Neuronal stem cell (in vitro differentiated cells): ENCODE measurements at regions not wholly inside any gene's neighbourhood (a gene's known extent, or its start where the extent isn't known, plus 50 kb on each side); places are given as distances from the start of the nearest gene placed in this dataset.

Experiments
- DNase-seq: peaks from one replicate; pipeline ENCODE4 v3.0.0-alpha.2; 2013; ENCODE audit warnings: low spot score
- H2AFZ ChIP-seq: one replicate; pipeline ENCODE4 v1.6.1; 2013; ENCODE audit warnings: mild to moderate bottlenecking, low read length, inconsistent platforms
- H2AK5ac ChIP-seq: 2 replicates; pipeline ENCODE4 v1.6.1; 2013; ENCODE audit warnings: low read depth, mild to moderate bottlenecking, inconsistent platforms, low read length, moderate library complexity, mixed read lengths
- H2BK120ac ChIP-seq: 2 replicates; pipeline ENCODE4 v1.6.1; 2013; ENCODE audit warnings: low read depth, mild to moderate bottlenecking, inconsistent platforms, low read length, moderate library complexity, mixed read lengths
- H2BK12ac ChIP-seq: one replicate; pipeline ENCODE4 v1.6.1; 2013; ENCODE audit warnings: low read length, inconsistent platforms
- H2BK15ac ChIP-seq: 2 replicates; pipeline ENCODE4 v1.6.1; 2013; ENCODE audit warnings: mild to moderate bottlenecking, low read length, inconsistent platforms, mixed read lengths
- H2BK5ac ChIP-seq: one replicate; pipeline ENCODE4 v1.6.1; 2013; ENCODE audit warnings: inconsistent platforms, mild to moderate bottlenecking, low read length, moderate library complexity
- H3K14ac ChIP-seq: one replicate; pipeline ENCODE4 v1.6.1; 2013; ENCODE audit warnings: low read length, inconsistent platforms
- H3K18ac ChIP-seq: 2 replicates; pipeline ENCODE4 v1.6.1; 2013; ENCODE audit warnings: low read length, inconsistent platforms
- H3K23ac ChIP-seq: 2 replicates; pipeline ENCODE4 v1.6.1; 2013; ENCODE audit warnings: low read depth, mild to moderate bottlenecking, mixed read lengths, low read length, inconsistent platforms; ENCODE audit not compliant: poor library complexity
- H3K27ac ChIP-seq: replicated peaks from 3 replicates; pipeline ENCODE4 v1.5.1; 2013; ENCODE audit warnings: low read length, inconsistent platforms
- H3K27me3 ChIP-seq, 3 experiments: 2 replicates each; pipeline ENCODE4 v1.6.1; 2013; ENCODE audit warnings: low read length in 3 of 3, mild to moderate bottlenecking in 2 of 3, inconsistent platforms in 1 of 3, low read depth in 1 of 3, mixed read lengths in 1 of 3, moderate library complexity in 1 of 3; ENCODE audit not compliant: control insufficient read depth in 3 of 3, insufficient read depth in 3 of 3
- H3K36me3 ChIP-seq, 2 donors: replicated peaks in 1 of 2; 2 replicates each; pipeline ENCODE4 v1.6.1; 2013; ENCODE audit warnings: low read length in 2 of 2; ENCODE audit not compliant: control insufficient read depth in 2 of 2, insufficient read depth in 2 of 2
- H3K4ac ChIP-seq: 2 replicates; pipeline ENCODE4 v1.6.1; 2013; ENCODE audit warnings: inconsistent platforms, mild to moderate bottlenecking, low read length, moderate library complexity
- H3K4me1 ChIP-seq, 2 donors: 1 replicate in 1 of 2; 2 replicates in 1 of 2; pipeline ENCODE4 v1.6.1; 2013; ENCODE audit warnings: low read length in 2 of 2, low read depth in 1 of 2; ENCODE audit not compliant: control insufficient read depth in 2 of 2, insufficient read depth in 1 of 2
- H3K4me2 ChIP-seq: one replicate; pipeline ENCODE4 v1.6.1; 2013; ENCODE audit warnings: mild to moderate bottlenecking, low read length, inconsistent platforms; ENCODE audit not compliant: insufficient read depth, poor library complexity, severe bottlenecking
- H3K4me3 ChIP-seq, 2 donors: 2 replicates each; pipeline ENCODE4 v1.5.1; 2013; ENCODE audit warnings: low read length in 2 of 2, mild to moderate bottlenecking in 2 of 2, inconsistent platforms in 1 of 2, moderate library complexity in 1 of 2
- H3K79me1 ChIP-seq: one replicate; pipeline ENCODE4 v1.6.1; 2013; ENCODE audit warnings: low read depth, mild to moderate bottlenecking, inconsistent platforms, low read length, moderate library complexity
- H3K9ac ChIP-seq: one replicate; pipeline ENCODE4 v1.6.1; 2013; ENCODE audit warnings: mild to moderate bottlenecking, low read depth, low read length, inconsistent platforms; ENCODE audit not compliant: poor library complexity
- H3K9me3 ChIP-seq, 2 donors: replicated peaks in 1 of 2; 2 replicates each; pipeline versions ENCODE3 to v1.6.1; 2013; ENCODE audit warnings: low read length in 2 of 2, mild to moderate bottlenecking in 2 of 2, inconsistent platforms in 1 of 2, low read depth in 1 of 2, mixed read lengths in 1 of 2, moderate library complexity in 1 of 2; ENCODE audit not compliant: control insufficient read depth in 2 of 2, insufficient read depth in 1 of 2
- H4K8ac ChIP-seq: one replicate; pipeline ENCODE4 v1.6.1; 2013; ENCODE audit warnings: low read depth, mild to moderate bottlenecking, inconsistent platforms, low read length, moderate library complexity
- H4K91ac ChIP-seq: one replicate; pipeline ENCODE4 v1.6.1; 2013; ENCODE audit warnings: low read length, low read depth, mild to moderate bottlenecking, inconsistent platforms; ENCODE audit not compliant: poor library complexity
- WGBS, 2 donors: extraction: QIAGEN DNeasy Blood & Tissue Kit; methylation state at CpG; one replicate each; pipeline ENCODE4 v1.1.7; 2013; ENCODE audit warnings: missing lambda C conversion rate in 2 of 2, mixed read lengths in 1 of 2; ENCODE audit not compliant: insufficient read length in 2 of 2, insufficient replicate concordance in 1 of 2; ENCODE audit errors: extremely low coverage in 2 of 2; 5-methylcytosine and 5-hydroxymethylcytosine counted together

DNA sequence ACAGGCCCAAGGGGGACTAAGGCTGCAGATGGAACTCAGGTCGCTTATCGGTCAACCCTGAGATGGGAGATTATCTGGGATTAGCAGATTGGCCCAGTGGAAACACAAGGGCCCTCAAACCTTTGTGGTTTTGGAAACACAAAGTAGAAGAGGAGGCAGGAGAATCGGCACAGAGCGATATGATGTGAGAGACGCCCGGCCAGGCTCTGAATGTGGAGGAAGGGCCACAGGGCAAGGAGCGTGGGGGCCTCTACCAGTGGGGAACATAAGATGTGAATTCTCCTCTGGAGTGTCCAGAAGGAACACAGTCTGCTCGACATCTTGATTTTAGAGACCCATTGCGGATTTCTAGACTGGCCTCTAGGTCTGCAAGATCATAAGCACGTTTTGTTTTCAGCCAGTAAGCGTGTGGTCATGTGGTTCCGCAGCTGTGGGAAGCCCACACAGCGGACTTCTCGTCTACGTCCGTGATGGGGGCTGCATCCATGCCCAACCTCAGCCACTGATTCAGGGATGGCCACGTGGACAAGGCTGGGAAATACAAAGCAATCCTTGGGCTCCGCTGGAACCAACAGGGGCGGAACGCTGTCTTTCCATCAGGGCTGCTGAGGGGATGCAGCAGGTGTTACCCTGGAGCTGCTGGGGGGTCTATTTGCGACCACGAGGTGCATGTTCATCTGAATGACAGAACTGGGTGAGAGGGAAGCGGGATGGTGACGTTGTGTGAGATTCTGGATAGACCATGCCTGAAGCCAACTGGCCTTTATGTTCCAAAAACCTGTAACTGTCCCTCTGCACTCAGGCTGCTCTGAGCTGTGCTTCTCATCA, 127.6 kb upstream of the PMEPA1 start:
- no peak for DNase-seq
- H3K9me3 ChIP-seq = no peaks in the 10 kb centered on the region
- no CpG with 5 or more reads among the region's 24 CpGs for WGBS, 2 donors

DNA sequence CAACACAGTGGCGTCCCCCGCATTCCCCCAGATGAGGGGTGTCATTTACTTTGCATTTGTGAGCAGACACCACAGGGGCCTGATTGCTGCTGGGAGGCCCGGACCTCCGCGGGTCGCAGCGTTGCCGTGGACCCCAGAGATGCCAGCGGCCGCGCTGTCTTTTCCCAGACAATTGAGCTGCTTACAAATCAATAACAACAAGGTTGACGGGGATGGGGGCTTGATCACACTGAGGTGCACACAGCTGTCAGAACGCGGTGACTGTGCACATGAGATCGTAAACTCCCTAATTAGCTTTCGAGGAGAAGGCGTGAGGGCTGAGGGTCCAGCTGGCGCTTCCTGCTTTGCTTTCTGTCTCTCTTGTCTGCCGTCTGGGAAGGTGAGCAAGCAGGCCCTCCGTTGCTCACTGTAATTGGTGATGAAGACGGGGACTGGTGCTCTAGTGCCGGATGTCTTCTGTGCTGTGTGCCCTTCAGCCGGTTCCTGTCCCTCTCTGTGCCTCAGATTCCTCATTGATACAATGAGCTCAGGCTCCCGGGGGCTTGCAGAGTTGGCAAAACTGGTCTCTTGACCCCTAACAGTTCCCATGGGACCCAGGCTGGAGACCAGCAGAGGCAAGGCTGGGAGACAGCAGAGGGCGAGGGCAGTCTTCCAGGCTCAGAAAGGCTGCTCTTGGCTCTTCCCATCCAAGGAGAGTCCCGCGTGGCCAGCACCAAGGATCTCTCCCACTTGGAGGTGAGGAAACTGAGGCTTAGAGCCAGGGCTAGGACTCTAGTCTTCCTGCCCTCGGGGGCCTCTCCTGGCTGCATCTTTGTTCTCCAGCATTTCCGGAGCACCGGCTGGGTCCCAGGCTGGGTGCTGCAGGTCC, 126.0 kb upstream of the PMEPA1 start:
- H3K27ac ChIP-seq = no peak overlapping the region
- no peak overlapping the region for H2BK12ac ChIP-seq
- H2AK5ac ChIP-seq = peak overlapping the region; percentile 83
- no peaks in the 10 kb centered on the region for H3K79me1 ChIP-seq
- H3K27me3 ChIP-seq = peaks cover 0 to 23% (median 0%) of the 10 kb centered on the region in 3 experiments
- H3K23ac ChIP-seq = no peak overlapping the region
- no peaks in the 10 kb centered on the region for H3K4me1 ChIP-seq
- H3K9me3 ChIP-seq = no peaks in the 10 kb centered on the region
- no peak overlapping the region for H3K14ac ChIP-seq
- no peak overlapping the region for H2BK120ac ChIP-seq
- H3K9ac ChIP-seq = no peak overlapping the region
- WGBS, 2 donors = no CpG with 5 or more reads among the region's 30 CpGs
- no peak overlapping the region for H4K8ac ChIP-seq
- H3K4me2 ChIP-seq = no peak overlapping the region
- DNase-seq = no peak
- H3K4me3 ChIP-seq = no peak overlapping the region
- H2BK5ac ChIP-seq = no peak overlapping the region
- no peaks in the 10 kb centered on the region for H3K36me3 ChIP-seq
- H3K18ac ChIP-seq = peak overlapping the region; percentile 61
- no peak overlapping the region for H4K91ac ChIP-seq
- no peak overlapping the region for H2BK15ac ChIP-seq
- no peak overlapping the region for H3K4ac ChIP-seq
- H2AFZ ChIP-seq = no peak overlapping the region

More for the DNA sequence above, 127.6 kb upstream of the PMEPA1 start:
- no peaks in the 10 kb centered on the region for H3K4me1 ChIP-seq
- H2AFZ ChIP-seq = no peak overlapping the region
- no peak overlapping the region for H2BK120ac ChIP-seq
- peak overlapping the region; percentile 77 for H3K18ac ChIP-seq
- H2BK12ac ChIP-seq = no peak overlapping the region
- H2BK15ac ChIP-seq = peak overlapping the region; percentile 20
- no peaks in the 10 kb centered on the region for H3K36me3 ChIP-seq
- H3K27ac ChIP-seq = no peak overlapping the region
- peak overlapping the region; percentile 75 for H3K14ac ChIP-seq
- no peak overlapping the region for H2BK5ac ChIP-seq
- no peak overlapping the region for H3K23ac ChIP-seq
- H3K4me2 ChIP-seq = no peak overlapping the region
- H3K27me3 ChIP-seq = peaks cover 0 to 31% (median 0%) of the 10 kb centered on the region in 3 experiments
- no peak overlapping the region for H4K91ac ChIP-seq
- no peaks in the 10 kb centered on the region for H3K79me1 ChIP-seq
- no peak overlapping the region for H3K4ac ChIP-seq
- no peak overlapping the region for H3K9ac ChIP-seq
- H3K4me3 ChIP-seq = no peak overlapping the region
- H4K8ac ChIP-seq = no peak overlapping the region
- no peak overlapping the region for H2AK5ac ChIP-seq

DNA sequence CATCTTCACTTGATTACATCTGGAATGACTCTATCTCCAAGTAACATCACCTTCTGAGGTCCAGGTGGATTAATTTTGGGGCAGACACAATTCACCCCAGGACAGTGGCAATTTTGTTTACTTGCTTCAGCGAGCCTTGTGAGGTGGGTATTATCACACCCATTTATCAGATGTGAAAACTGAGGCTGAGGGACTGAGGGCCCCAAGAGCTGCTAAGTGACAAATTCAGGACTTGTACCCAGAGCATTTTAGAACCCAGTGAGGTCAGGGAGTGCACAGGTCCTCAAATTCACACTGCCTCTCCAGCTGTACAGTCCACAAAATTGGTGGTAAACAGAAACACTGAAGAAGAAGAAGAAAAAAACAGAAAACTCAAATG, 125.2 kb upstream of the PMEPA1 start:
- Histone ChIP-seq H2BK15ac (no peak overlapping the region), H3K9me3 (no peaks in the 10 kb centered on the region), H2BK12ac (no peak overlapping the region), H4K8ac (no peak overlapping the region), H3K36me3 (no peaks in the 10 kb centered on the region), H3K4ac (no peak overlapping the region), H3K23ac (no peak overlapping the region), H3K4me1 (no peaks in the 10 kb centered on the region), H3K9ac (no peak overlapping the region), H3K18ac (no peak overlapping the region), H3K14ac (no peak overlapping the region), H3K27ac (no peak overlapping the region), H3K79me1 (no peaks in the 10 kb centered on the region), H2BK120ac (no peak overlapping the region), H2BK5ac (no peak overlapping the region), H4K91ac (no peak overlapping the region), H2AFZ (no peak overlapping the region), H3K4me3 (no peak overlapping the region), H3K4me2 (no peak overlapping the region), H3K27me3 (peaks cover 0 to 23% (median 0%) of the 10 kb centered on the region in 3 experiments), H2AK5ac (no peak overlapping the region)
- WGBS, 2 donors = no CpG with 5 or more reads among the region's 1 CpG
- no peak for DNase-seq
